Epithelial cell of proximal tubule (primary cell): ENCODE measurements at regions not wholly inside any gene's neighbourhood (a gene's known extent, or its start where the extent isn't known, plus 50 kb on each side); places are given as distances from the start of the nearest gene placed in this dataset.

Source experiments
- DNase-seq: peaks from one replicate; pipeline ENCODE4 v3.0.0-alpha.2; 2011; ENCODE audit warnings: low read depth
- H3K4me3 ChIP-seq: 2 replicates; pipeline ENCODE4 v1.5.1; 2011; ENCODE audit warnings: low read depth, mild to moderate bottlenecking, low read length
- CTCF ChIP-seq: conservative IDR thresholded peaks from 2 replicates; pipeline ENCODE4 v1.5.1; 2012; ENCODE audit warnings: low read depth, mild to moderate bottlenecking, low read length

DNA sequence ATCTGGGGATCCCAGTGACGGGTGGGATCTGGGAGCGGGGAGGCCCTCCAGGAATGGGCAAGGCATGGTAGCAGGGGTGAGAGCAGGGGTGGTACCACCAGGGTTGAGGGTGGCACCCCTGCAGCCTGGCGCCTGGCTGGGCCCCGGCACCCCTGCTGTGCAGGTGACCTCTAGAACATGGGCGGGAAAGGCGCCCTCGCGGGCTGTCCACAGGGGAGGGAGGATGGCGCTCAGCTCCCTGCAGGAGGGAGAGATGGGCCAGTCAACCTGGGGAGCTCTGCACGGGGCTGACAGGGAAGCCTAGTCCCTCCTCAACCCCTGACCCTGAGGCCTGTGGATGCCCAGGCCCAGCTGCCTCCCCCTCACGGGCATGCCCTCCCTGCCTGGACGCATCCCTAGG lies 61.6 kb upstream of the SLCO4A1 start:
- no peak for TF ChIP-seq CTCF
- no peak overlapping the region for H3K4me3 ChIP-seq
- no peak for DNase-seq

DNA sequence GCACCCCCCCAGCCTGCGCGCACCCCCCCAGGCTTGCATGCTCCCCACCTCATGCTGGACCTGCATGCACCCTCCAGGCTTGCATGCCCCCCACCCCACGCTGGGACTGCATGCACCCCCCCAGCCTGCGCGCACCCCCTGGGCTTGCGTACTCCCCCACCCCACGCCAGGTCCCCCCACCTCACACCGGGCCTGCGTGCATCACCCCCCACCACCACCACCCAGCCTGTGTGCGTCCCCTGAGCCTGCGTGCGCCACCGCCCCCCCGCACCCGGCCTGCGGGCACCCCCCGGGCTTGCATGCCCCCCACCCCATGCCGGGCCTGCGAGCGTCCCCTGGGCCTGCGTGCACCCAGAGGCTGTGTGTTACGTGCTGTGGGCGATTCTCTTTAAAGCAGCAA lies 61.0 kb upstream of the SLCO4A1 start:
- DNase-seq: no peak
- H3K4me3 ChIP-seq: no peak overlapping the region
- no peak for TF ChIP-seq CTCF

DNA sequence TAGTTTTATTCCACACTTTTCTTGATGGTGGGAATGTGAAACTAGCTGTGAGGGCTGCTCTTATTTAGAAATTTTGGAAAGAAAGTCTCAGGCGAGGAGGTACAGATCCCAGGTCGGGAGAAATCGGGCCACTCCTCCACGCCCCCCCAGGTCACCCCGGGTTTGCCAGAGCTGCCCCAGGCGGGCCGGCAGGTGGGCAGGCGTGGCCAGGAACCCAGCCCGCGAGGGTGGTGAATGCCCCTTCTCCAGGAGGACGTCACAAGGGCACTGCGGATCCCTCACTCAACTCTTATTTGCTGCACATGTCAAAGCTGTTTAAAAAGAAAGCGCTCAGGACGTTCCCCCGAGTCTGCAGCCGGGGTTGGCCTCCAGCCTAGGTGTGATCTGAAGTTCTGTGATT lies 60.5 kb upstream of the SLCO4A1 start:
- no peak overlapping the region for H3K4me3 ChIP-seq
- DNase-seq: no peak
- TF ChIP-seq CTCF: no peak

DNA sequence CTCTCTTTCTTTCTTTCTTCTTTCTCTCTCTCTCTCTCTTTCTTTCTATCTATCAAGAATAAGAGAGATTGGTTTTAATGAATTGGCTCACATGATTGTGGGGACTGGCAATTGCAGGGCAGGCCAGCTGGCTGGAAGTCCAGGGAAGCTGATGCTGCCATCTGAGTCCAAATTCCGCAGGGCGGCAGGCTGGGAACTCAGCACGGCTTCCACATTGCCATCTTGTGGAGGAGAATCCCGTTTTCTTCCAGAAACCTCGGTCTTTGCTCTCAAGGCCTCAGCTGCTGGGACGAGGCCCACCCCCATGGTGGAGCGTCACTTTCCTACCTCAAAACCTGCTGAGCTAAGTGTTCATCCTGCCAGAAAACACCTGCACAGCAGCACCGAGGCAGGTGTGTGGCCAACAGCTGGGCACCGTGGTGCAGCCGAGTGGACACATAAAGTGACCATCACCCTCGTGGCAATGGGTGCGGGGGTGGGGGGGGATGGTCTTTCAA lies 58.8 kb upstream of the SLCO4A1 start:
- peak; percentile 44 for TF ChIP-seq CTCF
- no peak overlapping the region for H3K4me3 ChIP-seq
- no peak for DNase-seq

- no peak for DNase-seq
- no peak for TF ChIP-seq CTCF
- H3K4me3 ChIP-seq: no peak overlapping the region
These were observed 57.4 kb upstream of the SLCO4A1 start for GRCh38 chr20:62584671-62585460.

GRCh38 chr20:62585461-62585970 lies 56.8 kb upstream of the SLCO4A1 start:
- no peak for TF ChIP-seq CTCF
- H3K4me3 ChIP-seq: no peak overlapping the region
- no peak for DNase-seq

- no peak for TF ChIP-seq CTCF
- H3K4me3 ChIP-seq: no peak overlapping the region
- no peak for DNase-seq
These were observed 55.5 kb upstream of the SLCO4A1 start for GRCh38 chr20:62586799-62587198.
